HCT116 (cell line): ENCODE measurements at regions not wholly inside any gene's neighbourhood (a gene's known extent, or its start where the extent isn't known, plus 50 kb on each side); places are given as distances from the start of the nearest gene placed in this dataset.

Experiments used
- ATAC-seq: fragments of 200-7000 bp; cut with Tn5 transposase; 2 replicates; pipeline ENCODE4 v1.9.1; 2020; ENCODE audit warnings: mild to moderate bottlenecking, moderate library complexity
- BruUV-seq: library from RNA; stranded (reverse); fragments of 400-500 nt; replicated peaks from 2 replicates; lab custom pipeline; 2021; lab: Mats Ljungman, UMichigan
- CTCF ChIA-PET: fragments of 300-600 bp; sonication (Branson Sonifier 250); formaldehyde crosslinking; loops from one replicate; lab custom pipeline; 2021; ENCODE audit warnings: antibody characterized with exemption; lab: Charles Lee
- POLR2A ChIA-PET: fragments of 300-600, 350-600 bp; sonication (Branson Sonifier 250); formaldehyde crosslinking; loops from one replicate; lab custom pipeline; 2021; ENCODE audit warnings: antibody characterized with exemption; lab: Charles Lee
- RAD21 ChIA-PET, 2 experiments: fragments of 300-600 bp; sonication (Branson Sonifier 250); formaldehyde crosslinking; loops; one replicate each; lab custom pipeline; 2023; ENCODE audit warnings: low total read pairs in 2 of 2; ENCODE audit not compliant: uncharacterized antibody in 2 of 2, unreplicated experiment in 2 of 2, low non-redundant PET in 1 of 2; lab: Charles Lee
- DNase-seq: peaks from one replicate; pipeline ENCODE4 v3.0.0-alpha.2; 2010; ENCODE audit warnings: low read depth, low spot score
- H2AFZ ChIP-seq: fragments of 200-600 bp; shearing (Covaris generic), sonication (generic); 2 replicates; pipeline ENCODE4 v1.6.1; 2017; ENCODE audit warnings: low read depth, mixed run types, mixed read lengths, antibody characterized with exemption, low read length; ENCODE audit not compliant: poor library complexity, severe bottlenecking
- H3K27ac ChIP-seq: 2 replicates; pipeline ENCODE4 v1.5.1; 2012; ENCODE audit warnings: low read depth, low read length
- H3K27me3 ChIP-seq: fragments of 200-600 bp; sonication (generic); 2 replicates; pipeline ENCODE4 v1.6.1; 2016; ENCODE audit warnings: mixed run types, low read length, mixed read lengths; ENCODE audit not compliant: insufficient read depth
- H3K36me3 ChIP-seq, 2 experiments: fragments of 200-500 bp in 1 of 2; fragments of 200-600 bp in 1 of 2; sonication (Bioruptor generic) in 1 of 2; sonication (generic) in 1 of 2; 2 replicates each; pipeline versions ENCODE4 v1.5.1 to v1.6.1; 2014 to 2016; ENCODE audit warnings: low read length in 2 of 2, inconsistent platforms in 1 of 2, mixed read lengths in 1 of 2, mixed run types in 1 of 2; ENCODE audit not compliant: insufficient read depth in 2 of 2, control insufficient read depth in 1 of 2
- H3K4me1 ChIP-seq, 2 experiments: fragments of 200-600 bp in 1 of 2; sonication (generic) in 1 of 2; 2 replicates each; pipeline versions ENCODE4 v1.5.1 to v1.6.1; 2012 to 2017; ENCODE audit warnings: low read length in 2 of 2, inconsistent platforms in 1 of 2, mild to moderate bottlenecking in 1 of 2, mixed read lengths in 1 of 2, mixed run types in 1 of 2, moderate library complexity in 1 of 2; ENCODE audit not compliant: insufficient read depth in 2 of 2, control insufficient read depth in 1 of 2
- H3K4me2 ChIP-seq: fragments of 200-600 bp; sonication (generic); 2 replicates; pipeline ENCODE4 v1.6.1; 2017; ENCODE audit warnings: mixed run types, low read length, mixed read lengths
- H3K4me3 ChIP-seq, 2 experiments: fragments of 200-600 bp in 1 of 2; sonication (generic) in 1 of 2; replicated peaks in 1 of 2; 2 replicates each; pipeline ENCODE4 v1.5.1; 2011 to 2016; ENCODE audit warnings: low read length in 2 of 2, control low read depth in 1 of 2, low read depth in 1 of 2, mild to moderate bottlenecking in 1 of 2, mixed read lengths in 1 of 2, mixed run types in 1 of 2
- H3K79me2 ChIP-seq: fragments of 200-600 bp; sonication (generic); 2 replicates; pipeline ENCODE4 v1.6.1; 2017; ENCODE audit warnings: mild to moderate bottlenecking, mixed run types, low read length, moderate library complexity, mixed read lengths; ENCODE audit not compliant: insufficient read depth
- H3K9ac ChIP-seq: fragments of 200-600 bp; sonication (generic); 2 replicates; pipeline ENCODE4 v1.6.1; 2016; ENCODE audit warnings: low read length, mixed read lengths
- H3K9me2 ChIP-seq: fragments of 200-600 bp; sonication (generic), shearing (Covaris generic); 2 replicates; pipeline ENCODE4 v1.6.1; 2017; ENCODE audit warnings: mixed run types, mild to moderate bottlenecking, moderate library complexity; ENCODE audit not compliant: insufficient read depth
- H3K9me3 ChIP-seq, 2 experiments: fragments of 200-500 bp in 1 of 2; fragments of 200-600 bp in 1 of 2; sonication (Bioruptor generic) in 1 of 2; sonication (generic) in 1 of 2; 2 replicates each; pipeline ENCODE4 v1.6.1; 2014 to 2017; ENCODE audit warnings: low read length in 2 of 2, mixed read lengths in 2 of 2, inconsistent platforms in 1 of 2, low read depth in 1 of 2, mild to moderate bottlenecking in 1 of 2, mixed run types in 1 of 2, moderate library complexity in 1 of 2; ENCODE audit not compliant: control insufficient read depth in 1 of 2, insufficient read depth in 1 of 2
- H4K20me1 ChIP-seq: fragments of 200-600 bp; sonication (generic), shearing (Covaris generic); 2 replicates; pipeline ENCODE4 v1.6.1; 2017; ENCODE audit warnings: mixed run types, mild to moderate bottlenecking, moderate library complexity; ENCODE audit not compliant: insufficient read depth
- CBX3 ChIP-seq: IDR thresholded peaks from 2 replicates; pipeline ENCODE4 v1.6.1; 2012; ENCODE audit warnings: low read depth
- CEBPB ChIP-seq: IDR thresholded peaks from 2 replicates; pipeline ENCODE4 v1.6.1; 2012; ENCODE audit warnings: low read depth
- EGR1 ChIP-seq: IDR thresholded peaks from 2 replicates; pipeline ENCODE4 v1.6.1; 2012; ENCODE audit warnings: low read depth
- ELF1 ChIP-seq: IDR thresholded peaks from 2 replicates; pipeline ENCODE4 v1.6.1; 2012; ENCODE audit warnings: low read depth, borderline replicate concordance
- EZH2 ChIP-seq: fragments of 200-600 bp; sonication (generic); IDR thresholded peaks from 2 replicates; pipeline ENCODE4 v1.6.1; 2017; ENCODE audit warnings: antibody characterized with exemption, mixed run types
- EZH2phosphoT487 ChIP-seq: fragments of 200-600 bp; IDR thresholded peaks from 2 replicates; pipeline ENCODE4 v1.6.1; 2018; ENCODE audit warnings: antibody characterized with exemption, borderline replicate concordance
- FOSL1 ChIP-seq: IDR thresholded peaks from 2 replicates; pipeline ENCODE4 v1.6.1; 2012; ENCODE audit warnings: low read depth
- JUND ChIP-seq: IDR thresholded peaks from 2 replicates; pipeline ENCODE4 v1.6.1; 2012
- MAX ChIP-seq: IDR thresholded peaks from 2 replicates; pipeline ENCODE4 v1.6.1; 2012
- POLR2A ChIP-seq: IDR thresholded peaks from 2 replicates; pipeline ENCODE4 v1.7.0; 2011; ENCODE audit warnings: borderline replicate concordance; ENCODE audit not compliant: insufficient read depth, insufficient read length; ENCODE audit errors: extremely low read depth
- RAD21 ChIP-seq: IDR thresholded peaks from 2 replicates; pipeline ENCODE4 v1.6.1; 2012; ENCODE audit warnings: low read depth, mild to moderate bottlenecking
- SIN3A ChIP-seq: IDR thresholded peaks from 2 replicates; pipeline ENCODE4 v1.6.1; 2012; ENCODE audit warnings: low read depth
- SP1 ChIP-seq: IDR thresholded peaks from 2 replicates; pipeline ENCODE4 v1.6.1; 2012; ENCODE audit warnings: low read depth
- SRF ChIP-seq: IDR thresholded peaks from 2 replicates; pipeline ENCODE4 v1.6.1; 2012; ENCODE audit warnings: low read depth
- TCF7L2 ChIP-seq: IDR thresholded peaks from 2 replicates; pipeline ENCODE4 v1.7.0; 2011; ENCODE audit warnings: borderline replicate concordance, inconsistent platforms; ENCODE audit not compliant: insufficient read depth, insufficient read length; ENCODE audit errors: extremely low read depth
- YY1 ChIP-seq: IDR thresholded peaks from 2 replicates; pipeline ENCODE4 v1.6.1; 2011; ENCODE audit warnings: low read length, low read depth, moderate library complexity, mild to moderate bottlenecking; ENCODE audit not compliant: insufficient replicate concordance; ENCODE audit errors: extremely low read depth
- ZFX ChIP-seq: fragments of 450-650 bp; IDR thresholded peaks from 2 replicates; pipeline ENCODE4 v1.6.1; 2017
- ZNF274 ChIP-seq: fragments of 200-500 bp; sonication (Bioruptor generic); IDR thresholded peaks from 2 replicates; pipeline ENCODE4 v1.6.1; 2014; ENCODE audit warnings: mild to moderate bottlenecking, low read depth, low read length, inconsistent platforms
- intact Hi-C: fragments of 100-400 bp; cut with micrococcal nuclease; formaldehyde crosslinking; loops from 2 replicates; pipeline ENCODE4 v1.10.0; 2022
- TF ChIP-seq, protein P1 (sequence below): IDR thresholded peaks from 2 replicates; pipeline ENCODE4 v1.6.1; 2012; ENCODE audit warnings: low read depth

DNA sequence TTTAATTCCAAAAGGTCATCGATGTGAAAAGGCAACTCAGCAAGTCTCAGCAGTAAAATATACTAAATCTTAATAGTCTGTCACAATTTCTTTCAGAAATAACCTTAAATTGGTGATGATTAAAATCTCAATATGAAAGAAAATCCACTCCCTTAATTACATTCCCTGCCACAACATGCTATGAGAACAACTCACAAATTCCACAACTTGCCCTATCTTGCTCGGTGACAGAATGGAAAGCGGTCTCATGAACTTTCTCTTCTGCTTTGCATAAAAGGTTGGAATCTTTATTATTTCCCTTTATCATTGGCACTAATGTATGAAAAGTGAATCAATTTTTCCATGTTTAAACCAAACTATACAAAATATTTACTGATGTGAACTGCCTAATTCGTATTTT is 380.8 kb downstream of the TMA16 start (continued):
- TF ChIP-seq CBX3 (no peak), TCF7L2 (no peak), JUND (no peak), POLR2A (no peak)
- TF ChIP-seq, protein P1, sequence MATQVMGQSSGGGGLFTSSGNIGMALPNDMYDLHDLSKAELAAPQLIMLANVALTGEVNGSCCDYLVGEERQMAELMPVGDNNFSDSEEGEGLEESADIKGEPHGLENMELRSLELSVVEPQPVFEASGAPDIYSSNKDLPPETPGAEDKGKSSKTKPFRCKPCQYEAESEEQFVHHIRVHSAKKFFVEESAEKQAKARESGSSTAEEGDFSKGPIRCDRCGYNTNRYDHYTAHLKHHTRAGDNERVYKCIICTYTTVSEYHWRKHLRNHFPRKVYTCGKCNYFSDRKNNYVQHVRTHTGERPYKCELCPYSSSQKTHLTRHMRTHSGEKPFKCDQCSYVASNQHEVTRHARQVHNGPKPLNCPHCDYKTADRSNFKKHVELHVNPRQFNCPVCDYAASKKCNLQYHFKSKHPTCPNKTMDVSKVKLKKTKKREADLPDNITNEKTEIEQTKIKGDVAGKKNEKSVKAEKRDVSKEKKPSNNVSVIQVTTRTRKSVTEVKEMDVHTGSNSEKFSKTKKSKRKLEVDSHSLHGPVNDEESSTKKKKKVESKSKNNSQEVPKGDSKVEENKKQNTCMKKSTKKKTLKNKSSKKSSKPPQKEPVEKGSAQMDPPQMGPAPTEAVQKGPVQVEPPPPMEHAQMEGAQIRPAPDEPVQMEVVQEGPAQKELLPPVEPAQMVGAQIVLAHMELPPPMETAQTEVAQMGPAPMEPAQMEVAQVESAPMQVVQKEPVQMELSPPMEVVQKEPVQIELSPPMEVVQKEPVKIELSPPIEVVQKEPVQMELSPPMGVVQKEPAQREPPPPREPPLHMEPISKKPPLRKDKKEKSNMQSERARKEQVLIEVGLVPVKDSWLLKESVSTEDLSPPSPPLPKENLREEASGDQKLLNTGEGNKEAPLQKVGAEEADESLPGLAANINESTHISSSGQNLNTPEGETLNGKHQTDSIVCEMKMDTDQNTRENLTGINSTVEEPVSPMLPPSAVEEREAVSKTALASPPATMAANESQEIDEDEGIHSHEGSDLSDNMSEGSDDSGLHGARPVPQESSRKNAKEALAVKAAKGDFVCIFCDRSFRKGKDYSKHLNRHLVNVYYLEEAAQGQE: no peak

GRCh38 chr4:163878336-163879121 is 384.0 kb downstream of the TMA16 start:
- RAD21 ChIA-PET: no interaction called here
- Histone ChIP-seq H3K27ac (no peak overlapping the region), H3K9ac (no peak overlapping the region), H4K20me1 (no peaks in the 10 kb centered on the region), H3K4me1 (no peaks in the 10 kb centered on the region), H3K4me3 (no peak overlapping the region), H3K9me3 (no peaks in the 10 kb centered on the region), H3K36me3 (no peaks in the 10 kb centered on the region), H3K27me3 (no peaks in the 10 kb centered on the region), H3K9me2 (no peaks in the 10 kb centered on the region), H3K79me2 (no peaks in the 10 kb centered on the region), H2AFZ (no peak overlapping the region), H3K4me2 (no peak overlapping the region)
- POLR2A ChIA-PET: no interaction called here
- CTCF ChIA-PET: no interaction called here
- intact Hi-C loops: no loop called here
- DNase-seq (no peak), ATAC-seq (no peak)
- TF ChIP-seq TCF7L2 (no peak), CBX3 (no peak), MAX (no peak), EZH2phosphoT487 (no peak), SIN3A (no peak), EZH2 (no peak), RAD21 (no peak), ZNF274 (no peak), YY1 (no peak), SRF (no peak), CEBPB (no peak), ZFX (no peak), FOSL1 (no peak), SP1 (no peak), ELF1 (no peak), EGR1 (no peak)
- no TSS peak for BruUV-seq
